GM13976 (cell line): ENCODE measurements at regions not wholly inside any gene's neighbourhood (a gene's known extent, or its start where the extent isn't known, plus 50 kb on each side); places are given as distances from the start of the nearest gene placed in this dataset.
A peak's percentile ranks its signal among the peaks of the same experiment; 100 is the strongest.
"Not testable (repeated sequence)": the region's sequence is repeated elsewhere in the genome, so short reads cannot be mapped to it uniquely, and the experiment has no call there.

Experiments used
- DNase-seq: peaks from one replicate; pipeline ENCODE4 v3.0.0; 2012; ENCODE audit warnings: low spot score
- in situ Hi-C: fragments of 300-500 bp; cut with MboI; formaldehyde crosslinking; loops from one replicate; pipeline ENCODE4 v1.12.0; 2022; ENCODE audit warnings: low sequenced_read_pairs, mixed read lengths, inconsistent platforms; ENCODE audit not compliant: unreplicated experiment
- TF ChIP-seq, protein P1 (sequence below): IDR thresholded peaks from 2 replicates; pipeline ENCODE4 v1.5.1; 2012; ENCODE audit warnings: borderline replicate concordance, mild to moderate bottlenecking; ENCODE audit not compliant: insufficient read depth; ENCODE audit errors: extremely low read depth, missing control alignments, control extremely low read depth

DNA sequence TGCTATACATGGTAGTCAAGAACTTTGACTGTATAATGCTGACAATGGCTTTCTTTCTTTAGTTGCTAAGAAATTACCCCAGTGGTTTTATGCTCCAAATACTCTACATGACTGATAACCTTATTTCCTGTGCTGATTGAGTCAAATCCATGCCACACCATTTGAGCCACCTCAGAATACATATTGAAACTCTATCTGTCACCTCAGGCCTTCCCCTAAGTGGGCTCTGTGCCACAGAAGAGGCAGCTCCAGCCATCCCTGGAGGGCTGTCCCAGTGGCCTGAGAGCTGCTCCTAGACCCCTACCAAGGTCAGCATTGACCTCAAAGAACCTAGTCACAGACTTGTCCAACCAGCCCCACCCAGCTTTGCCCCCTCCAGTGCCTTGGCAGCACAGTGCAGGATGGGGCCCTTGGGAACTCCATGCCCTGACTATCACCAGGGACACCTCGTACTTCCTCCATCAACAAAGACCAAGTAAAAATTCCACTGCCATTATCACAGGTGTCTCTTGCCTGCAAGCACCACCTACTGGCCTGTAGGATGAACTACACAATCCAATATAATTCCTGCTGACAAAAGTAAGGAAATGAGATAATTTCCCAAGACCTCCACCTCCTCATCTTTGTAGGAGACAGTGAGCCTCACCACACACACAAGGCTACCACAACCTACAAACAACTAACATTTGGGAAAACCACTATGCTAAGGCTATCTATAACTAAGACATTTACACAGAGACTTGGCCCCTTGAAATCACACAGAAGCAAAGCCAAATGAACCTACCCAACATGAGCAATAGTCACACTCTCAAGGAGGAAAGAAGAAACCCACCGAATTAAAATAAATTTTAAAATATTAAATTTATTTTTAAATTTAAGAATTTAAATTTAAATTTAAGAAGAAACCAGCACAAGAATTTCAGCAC is 239.9 kb downstream of the NKX6-1 start:
- DNase-seq = no peak
- TF ChIP-seq, protein P1, sequence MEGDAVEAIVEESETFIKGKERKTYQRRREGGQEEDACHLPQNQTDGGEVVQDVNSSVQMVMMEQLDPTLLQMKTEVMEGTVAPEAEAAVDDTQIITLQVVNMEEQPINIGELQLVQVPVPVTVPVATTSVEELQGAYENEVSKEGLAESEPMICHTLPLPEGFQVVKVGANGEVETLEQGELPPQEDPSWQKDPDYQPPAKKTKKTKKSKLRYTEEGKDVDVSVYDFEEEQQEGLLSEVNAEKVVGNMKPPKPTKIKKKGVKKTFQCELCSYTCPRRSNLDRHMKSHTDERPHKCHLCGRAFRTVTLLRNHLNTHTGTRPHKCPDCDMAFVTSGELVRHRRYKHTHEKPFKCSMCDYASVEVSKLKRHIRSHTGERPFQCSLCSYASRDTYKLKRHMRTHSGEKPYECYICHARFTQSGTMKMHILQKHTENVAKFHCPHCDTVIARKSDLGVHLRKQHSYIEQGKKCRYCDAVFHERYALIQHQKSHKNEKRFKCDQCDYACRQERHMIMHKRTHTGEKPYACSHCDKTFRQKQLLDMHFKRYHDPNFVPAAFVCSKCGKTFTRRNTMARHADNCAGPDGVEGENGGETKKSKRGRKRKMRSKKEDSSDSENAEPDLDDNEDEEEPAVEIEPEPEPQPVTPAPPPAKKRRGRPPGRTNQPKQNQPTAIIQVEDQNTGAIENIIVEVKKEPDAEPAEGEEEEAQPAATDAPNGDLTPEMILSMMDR = peak; percentile 39
- in situ Hi-C loops = no loop called here

DNA sequence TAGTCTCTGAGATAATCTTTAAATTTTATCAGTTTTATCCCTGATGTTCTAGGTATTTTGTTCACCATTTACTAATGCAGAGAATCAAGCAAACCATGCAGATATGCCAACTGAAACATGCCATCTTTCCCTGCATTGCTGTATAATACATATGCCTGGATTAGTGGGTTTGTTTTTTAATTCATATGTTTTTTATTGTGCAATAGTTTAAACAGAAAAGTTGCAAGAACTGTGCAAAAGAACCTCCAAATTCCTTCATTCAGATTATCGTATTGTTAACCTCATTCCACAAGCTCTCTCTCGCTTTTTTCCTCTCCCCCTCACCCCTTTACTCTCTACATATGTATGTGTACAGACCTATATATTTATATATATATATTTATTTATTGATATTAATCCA is 244.6 kb downstream of the NKX6-1 start:
- in situ Hi-C loops = no loop called here
- DNase-seq = no peak
- TF ChIP-seq, protein P1 = no peak

DNA sequence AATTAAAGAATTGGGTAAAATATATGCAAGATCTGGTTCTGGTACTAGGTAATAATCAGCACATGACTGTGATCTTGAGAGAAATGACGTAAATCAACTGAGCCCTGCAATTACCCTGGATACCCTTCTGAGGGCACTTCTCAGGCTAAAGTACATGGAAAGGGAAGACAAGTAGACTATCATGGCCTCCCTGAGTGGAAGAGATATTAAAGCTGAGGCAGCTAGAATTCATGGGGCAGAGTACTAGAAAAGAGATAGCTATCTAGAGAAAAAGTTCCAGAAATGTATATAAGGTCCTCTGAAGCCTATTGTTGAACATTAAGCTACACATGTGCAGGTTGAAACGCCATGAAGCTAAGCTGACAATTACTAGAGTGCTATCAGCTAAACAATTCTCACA is 249.6 kb downstream of the NKX6-1 start:
- DNase-seq = no peak
- TF ChIP-seq, protein P1 = no peak
- in situ Hi-C loops = no loop called here

DNA sequence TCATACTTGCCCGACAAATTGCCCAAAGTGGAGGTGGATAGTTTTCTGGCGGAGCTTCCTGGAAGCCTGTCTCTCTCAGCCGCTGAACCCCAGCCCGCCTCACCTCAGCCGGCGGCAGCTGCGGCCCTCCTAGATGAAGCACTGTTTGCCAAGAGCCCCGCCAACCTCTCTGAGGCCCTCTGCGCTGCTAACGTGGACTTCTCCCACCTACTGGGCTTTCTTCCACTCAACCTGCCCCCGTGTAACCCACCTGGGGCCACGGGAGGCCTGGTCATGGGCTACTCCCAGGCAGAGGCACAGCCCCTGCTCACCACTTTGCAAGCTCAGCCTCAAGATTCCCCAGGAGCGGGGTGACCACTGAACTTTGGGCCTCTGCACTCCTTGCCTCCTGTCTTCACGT is 254.1 kb downstream of the NKX6-1 start:
- DNase-seq, in situ Hi-C loops: not testable (repeated sequence)

DNA sequence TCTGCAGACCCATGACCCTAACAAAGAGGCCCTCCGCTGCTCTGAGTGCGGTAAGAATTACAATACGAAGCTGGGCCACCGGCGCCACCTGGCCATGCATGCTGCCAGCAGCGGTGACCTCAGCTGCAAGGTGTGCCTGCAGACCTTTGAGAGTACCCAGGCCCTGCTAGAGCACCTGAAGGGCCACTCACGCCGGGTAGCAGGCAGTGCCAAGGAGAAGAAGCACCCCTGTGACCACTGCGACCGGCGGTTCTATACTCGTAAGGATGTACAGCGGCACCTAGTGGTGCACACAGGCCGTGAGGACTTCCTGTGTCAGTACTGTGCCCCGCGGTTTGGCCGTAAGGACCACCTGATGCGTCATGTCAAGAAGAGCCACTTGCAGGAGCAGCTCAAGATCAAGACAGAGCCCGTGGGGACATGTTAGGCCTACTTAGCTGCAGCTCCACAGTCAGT is 254.7 kb downstream of the NKX6-1 start:
- in situ Hi-C loops, DNase-seq: not testable (repeated sequence)

DNA sequence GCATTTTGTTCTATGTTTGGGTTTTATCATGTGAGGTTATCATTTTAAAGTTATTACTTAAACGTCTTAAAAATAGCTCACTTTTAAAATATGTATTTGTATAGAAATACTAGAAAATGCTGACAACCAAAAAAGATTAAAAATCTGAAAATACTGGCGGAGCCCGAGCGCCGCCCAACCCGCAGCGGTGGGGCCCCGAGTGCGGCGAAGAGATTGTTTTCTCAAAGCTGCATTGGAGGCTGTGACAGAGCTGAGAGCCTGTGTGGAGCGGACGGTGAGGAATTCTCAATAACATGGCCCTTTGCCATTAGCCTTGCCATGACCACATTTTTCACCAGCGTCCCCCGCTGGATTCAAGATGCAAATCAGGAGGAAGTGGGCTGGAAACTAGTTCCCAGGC is 255.4 kb downstream of the NKX6-1 start:
- in situ Hi-C loops = no loop called here
- DNase-seq = no peak
- TF ChIP-seq, protein P1 = no peak

DNA sequence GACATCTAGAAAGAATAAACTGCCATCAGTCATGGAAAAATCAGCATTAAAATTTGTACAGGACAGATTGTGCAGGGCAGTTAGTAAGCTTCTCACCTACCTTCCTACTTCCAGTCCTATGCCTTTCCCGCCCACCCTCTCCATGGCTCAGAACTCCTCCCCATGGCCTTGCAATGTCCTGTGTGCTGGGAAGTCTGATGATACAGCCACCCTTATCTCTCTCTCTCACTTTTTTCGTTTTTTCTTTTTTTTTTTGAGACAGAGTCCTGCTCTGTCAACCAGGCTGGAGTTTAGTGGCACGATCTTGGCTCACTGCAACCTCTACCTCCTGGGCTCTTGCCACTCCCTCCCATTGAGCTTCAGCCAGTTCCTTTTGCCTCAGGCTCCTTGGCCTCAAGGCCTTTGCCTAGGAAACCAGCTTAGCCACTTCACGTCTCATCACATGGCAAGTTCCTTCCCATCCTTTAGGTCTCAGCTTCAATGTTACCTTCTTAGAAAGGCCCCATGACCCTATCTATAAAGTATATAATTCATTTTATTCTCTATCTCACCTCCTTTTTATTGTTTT is 259.7 kb downstream of the NKX6-1 start:
- in situ Hi-C loops = no loop called here
- DNase-seq = no peak
- TF ChIP-seq, protein P1 = no peak
